B cell (primary cell): ENCODE measurements at regions not wholly inside any gene's neighbourhood (a gene's known extent, or its start where the extent isn't known, plus 50 kb on each side); places are given as distances from the start of the nearest gene placed in this dataset.

Source experiments
- ATAC-seq: fragments of 200-7000 bp; cut with Tn5 transposase; one replicate; pipeline ENCODE4 v1.10.0; 2021; ENCODE audit warnings: low read depth, mild to moderate bottlenecking, moderate number of reproducible peaks, moderate library complexity
- CTCF ChIA-PET: fragments of 350-600 bp; sonication (Branson Sonifier 250); formaldehyde crosslinking; loops from one replicate; lab custom pipeline; 2021; ENCODE audit warnings: antibody characterized with exemption, inconsistent platforms; lab: Charles Lee
- POLR2A ChIA-PET: fragments of 350-600 bp; sonication (Branson Sonifier 250); formaldehyde crosslinking; loops from one replicate; lab custom pipeline; 2021; ENCODE audit warnings: antibody characterized with exemption; lab: Charles Lee
- DNase-seq: peaks from one replicate; pipeline ENCODE4 v3.0.0; 2013
- H2AFZ ChIP-seq: 2 replicates; pipeline ENCODE4 v1.6.1; 2012; ENCODE audit warnings: mild to moderate bottlenecking, low read depth, low read length; ENCODE audit not compliant: insufficient read depth, poor library complexity, severe bottlenecking
- H3K27ac ChIP-seq, 2 donors: 1 replicate in 1 of 2; 2 replicates in 1 of 2; pipeline ENCODE4 v1.5.1; 2012 to 2013; ENCODE audit warnings: low read length in 2 of 2, mild to moderate bottlenecking in 2 of 2, moderate library complexity in 1 of 2
- H3K27me3 ChIP-seq, 4 experiments: fragments of 200-600 bp in 1 of 4; sonication (generic) in 1 of 4; replicated peaks in 1 of 4; 1 replicate in 2 of 4; 2 replicates in 2 of 4; pipeline versions ENCODE4 v1.6.1 to v1.7.0; 2013 to 2016; ENCODE audit warnings: low read length in 3 of 4, mild to moderate bottlenecking in 2 of 4, mixed read lengths in 1 of 4, moderate library complexity in 1 of 4; ENCODE audit not compliant: insufficient read depth in 4 of 4, control insufficient read depth in 3 of 4; ENCODE audit errors: control extremely low read depth in 1 of 4
- H3K36me3 ChIP-seq, 2 experiments: replicated peaks in 1 of 2; 1 replicate in 1 of 2; 2 replicates in 1 of 2; pipeline versions ENCODE4 v1.6.1 to v1.7.1; 2013; ENCODE audit warnings: low read length in 1 of 2; ENCODE audit not compliant: insufficient read depth in 2 of 2, control insufficient read depth in 1 of 2; ENCODE audit errors: control extremely low read depth in 1 of 2, extremely low read depth in 1 of 2
- H3K4me1 ChIP-seq, 2 donors: fragments of 200-600 bp in 1 of 2; sonication (generic) in 1 of 2; 1 replicate in 1 of 2; 2 replicates in 1 of 2; pipeline versions ENCODE4 v1.5.1 to v1.6.1; 2013 to 2017; ENCODE audit warnings: low read length in 2 of 2; ENCODE audit not compliant: control insufficient read depth in 2 of 2, insufficient read depth in 2 of 2
- H3K4me2 ChIP-seq: replicated peaks from 2 replicates; pipeline ENCODE3; 2012; ENCODE audit warnings: mild to moderate bottlenecking, low read depth, low read length; ENCODE audit not compliant: poor library complexity, severe bottlenecking
- H3K4me3 ChIP-seq, 5 experiments: fragments of 200-600 bp in 1 of 5; sonication (generic) in 1 of 5; 1 replicate in 3 of 5; 2 replicates in 2 of 5; pipeline versions ENCODE4 v1.5.1 to v1.7.0; 2011 to 2016; ENCODE audit warnings: low read length in 4 of 5, mild to moderate bottlenecking in 4 of 5, low read depth in 2 of 5, control low read depth in 1 of 5, moderate library complexity in 1 of 5; ENCODE audit not compliant: insufficient read depth in 1 of 5; ENCODE audit errors: control extremely low read depth in 1 of 5, extremely low read depth in 1 of 5
- H3K79me2 ChIP-seq: fragments of 200-600 bp; sonication (generic); one replicate; pipeline ENCODE4 v1.6.0; 2016; ENCODE audit warnings: low read length; ENCODE audit not compliant: control insufficient read depth, insufficient read depth
- H3K9ac ChIP-seq: fragments of 200-600 bp; sonication (generic); 2 replicates; pipeline ENCODE4 v1.6.1; 2017; ENCODE audit warnings: mild to moderate bottlenecking, low read length, moderate library complexity
- H3K9me3 ChIP-seq, 3 donors: one replicate each; pipeline versions ENCODE4 v1.6.1 to v1.7.1; 2013; ENCODE audit warnings: low read length in 2 of 3; ENCODE audit not compliant: control insufficient read depth in 2 of 3, insufficient read depth in 1 of 3; ENCODE audit errors: control extremely low read depth in 1 of 3
- H4K20me1 ChIP-seq: 2 replicates; pipeline ENCODE4 v1.6.0; 2012; ENCODE audit warnings: mild to moderate bottlenecking, low read length; ENCODE audit not compliant: insufficient read depth, control insufficient read depth, poor library complexity, severe bottlenecking
- H3K27ac Mint-ChIP-seq: one replicate; pipeline ENCODE4 v1.8.0; 2021; ENCODE audit warnings: mixed read lengths
- H3K27me3 Mint-ChIP-seq: one replicate; pipeline ENCODE4 v1.8.0; 2021; ENCODE audit warnings: mixed read lengths
- H3K4me1 Mint-ChIP-seq: one replicate; pipeline ENCODE4 v1.8.0; 2021; ENCODE audit warnings: mixed read lengths
- H3K4me3 Mint-ChIP-seq: one replicate; pipeline ENCODE4 v1.8.0; 2021; ENCODE audit warnings: mixed read lengths
- H3K9me3 Mint-ChIP-seq: one replicate; pipeline ENCODE4 v1.8.0; 2022; ENCODE audit warnings: mixed read lengths; ENCODE audit not compliant: insufficient read depth
- CTCF ChIP-seq: fragments of 200-600 bp; IDR thresholded peaks from one replicate; pipeline ENCODE4 v1.8.0; 2022; ENCODE audit warnings: antibody characterized with exemption, mild to moderate bottlenecking
- EZH2 ChIP-seq: IDR thresholded peaks from 2 replicates; pipeline ENCODE4 v1.6.1; 2012; ENCODE audit warnings: borderline replicate concordance, low read depth, mild to moderate bottlenecking, moderate library complexity, low read length; ENCODE audit not compliant: insufficient read depth, poor library complexity, severe bottlenecking
- WGBS: methylation state at CpG from one replicate; pipeline ENCODE4 v1.1.5; 2013; ENCODE audit warnings: missing lambda C conversion rate; ENCODE audit not compliant: insufficient coverage; 5-methylcytosine and 5-hydroxymethylcytosine counted together
- intact Hi-C: fragments of 100-400 bp; cut with micrococcal nuclease; formaldehyde crosslinking; loops from one replicate; pipeline ENCODE4 v1.10.0; 2022

GRCh38 chr4:180909279-180909678 lies 1333.9 kb upstream of the TENM3 start:
- H3K4me2 ChIP-seq = no peak overlapping the region
- no peak for DNase-seq
- no peak overlapping the region for H3K4me3 ChIP-seq
- POLR2A ChIA-PET = no interaction called here
- no peak overlapping the region for H2AFZ ChIP-seq
- no peak for ATAC-seq
- no peaks in the 10 kb centered on the region for H3K9me3 Mint-ChIP-seq
- intact Hi-C loops = no loop called here
- no peak overlapping the region for H3K4me3 Mint-ChIP-seq
- CTCF ChIA-PET = no interaction called here
- H3K9ac ChIP-seq = no peak overlapping the region
- no peaks in the 10 kb centered on the region for H3K27me3 Mint-ChIP-seq
- no peaks in the 10 kb centered on the region for H3K36me3 ChIP-seq
- H3K9me3 ChIP-seq = no peaks in the 10 kb centered on the region
- H3K27ac Mint-ChIP-seq = no peak overlapping the region
- H4K20me1 ChIP-seq = no peaks in the 10 kb centered on the region
- no peak overlapping the region for H3K27ac ChIP-seq
- no peaks in the 10 kb centered on the region for H3K4me1 ChIP-seq
- H3K27me3 ChIP-seq = no peaks in the 10 kb centered on the region
- 86% methylated on average over 1 of the region's 1 CpG for WGBS
- no peaks in the 10 kb centered on the region for H3K4me1 Mint-ChIP-seq
- TF ChIP-seq EZH2 (no peak), CTCF (no peak)
- H3K79me2 ChIP-seq = no peaks in the 10 kb centered on the region

GRCh38 chr4:180913750-180914149 lies 1329.5 kb upstream of the TENM3 start:
- Mint-ChIP-seq H3K9me3 (no peaks in the 10 kb centered on the region), H3K4me1 (no peaks in the 10 kb centered on the region), H3K27ac (no peak overlapping the region), H3K27me3 (no peaks in the 10 kb centered on the region), H3K4me3 (no peak overlapping the region)
- H3K4me2 ChIP-seq = no peak overlapping the region
- POLR2A ChIA-PET = no interaction called here
- ATAC-seq (no peak), DNase-seq (no peak)
- H3K27me3 ChIP-seq = no peaks in the 10 kb centered on the region
- CTCF ChIA-PET = no interaction called here
- H3K9ac ChIP-seq = no peak overlapping the region
- no peaks in the 10 kb centered on the region for H3K36me3 ChIP-seq
- intact Hi-C loops = no loop called here
- H4K20me1 ChIP-seq = no peaks in the 10 kb centered on the region
- H3K79me2 ChIP-seq = no peaks in the 10 kb centered on the region
- TF ChIP-seq EZH2 = no peak
- TF ChIP-seq CTCF = no peak
- no peaks in the 10 kb centered on the region for H3K9me3 ChIP-seq
- no peak overlapping the region for H2AFZ ChIP-seq
- no peak overlapping the region for H3K4me3 ChIP-seq
- H3K4me1 ChIP-seq = no peaks in the 10 kb centered on the region
- no peak overlapping the region for H3K27ac ChIP-seq
- no CpG with 5 or more reads among the region's 1 CpG for WGBS
